ENCODE measurements at regions not wholly inside any gene's neighbourhood (a gene's known extent, or its start where the extent isn't known, plus 50 kb on each side); places are given as distances from the start of the nearest gene placed in this dataset.

DNA sequence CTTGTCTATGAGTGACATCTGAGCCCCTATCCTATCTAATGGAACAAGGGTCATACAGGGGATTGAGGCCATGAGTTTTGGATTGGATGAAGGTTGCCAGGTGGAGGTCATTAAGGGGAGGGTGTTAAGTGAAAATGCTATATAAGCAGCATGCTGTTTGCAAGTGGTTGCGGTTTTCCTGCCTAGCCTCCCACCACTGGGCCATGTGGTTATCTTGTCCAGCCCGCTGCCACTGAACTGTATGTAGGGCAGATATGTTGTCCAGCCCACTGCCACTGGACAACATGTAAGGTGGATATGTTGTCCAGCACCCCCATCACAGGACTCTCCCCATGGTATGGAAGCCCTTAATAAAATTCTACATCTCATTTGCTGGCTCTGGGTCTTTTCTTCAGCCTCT is 200.0 kb downstream of the FGF10 start:
- TF ChIP-seq, protein P1, sequence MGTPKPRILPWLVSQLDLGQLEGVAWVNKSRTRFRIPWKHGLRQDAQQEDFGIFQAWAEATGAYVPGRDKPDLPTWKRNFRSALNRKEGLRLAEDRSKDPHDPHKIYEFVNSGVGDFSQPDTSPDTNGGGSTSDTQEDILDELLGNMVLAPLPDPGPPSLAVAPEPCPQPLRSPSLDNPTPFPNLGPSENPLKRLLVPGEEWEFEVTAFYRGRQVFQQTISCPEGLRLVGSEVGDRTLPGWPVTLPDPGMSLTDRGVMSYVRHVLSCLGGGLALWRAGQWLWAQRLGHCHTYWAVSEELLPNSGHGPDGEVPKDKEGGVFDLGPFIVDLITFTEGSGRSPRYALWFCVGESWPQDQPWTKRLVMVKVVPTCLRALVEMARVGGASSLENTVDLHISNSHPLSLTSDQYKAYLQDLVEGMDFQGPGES (IDR thresholded peaks at IDR 0.05; ENCODE audit: low read depth, low read length) = no peak
- TF ChIP-seq JUND (IDR thresholded peaks at IDR 0.05) (no peak), GATA2 (CRISPR knock-in tag; IDR thresholded peaks at IDR 0.05) (no peak), ELF1 (IDR thresholded peaks at IDR 0.05) (no peak), FOSL2 (IDR thresholded peaks at IDR 0.05; ENCODE audit: borderline replicate concordance, low read depth) (no peak), MXI1 (IDR thresholded peaks at IDR 0.05; ENCODE audit: low read depth, low read length) (no peak), NRF1 (IDR thresholded peaks at IDR 0.05; ENCODE audit: low read depth, low read length) (no peak), TEAD4 (IDR thresholded peaks at IDR 0.05; ENCODE audit: borderline replicate concordance, insufficient read depth) (no peak), FOXM1 (IDR thresholded peaks at IDR 0.05; ENCODE audit: low read depth) (no peak), NFIC (IDR thresholded peaks at IDR 0.05; ENCODE audit: borderline replicate concordance) (no peak), RXRA (IDR thresholded peaks at IDR 0.05; ENCODE audit: borderline replicate concordance, low read depth) (no peak), TAF1 (IDR thresholded peaks at IDR 0.05; ENCODE audit: borderline replicate concordance, low read depth, low read length) (no peak)
- TF ChIP-seq, protein P2, sequence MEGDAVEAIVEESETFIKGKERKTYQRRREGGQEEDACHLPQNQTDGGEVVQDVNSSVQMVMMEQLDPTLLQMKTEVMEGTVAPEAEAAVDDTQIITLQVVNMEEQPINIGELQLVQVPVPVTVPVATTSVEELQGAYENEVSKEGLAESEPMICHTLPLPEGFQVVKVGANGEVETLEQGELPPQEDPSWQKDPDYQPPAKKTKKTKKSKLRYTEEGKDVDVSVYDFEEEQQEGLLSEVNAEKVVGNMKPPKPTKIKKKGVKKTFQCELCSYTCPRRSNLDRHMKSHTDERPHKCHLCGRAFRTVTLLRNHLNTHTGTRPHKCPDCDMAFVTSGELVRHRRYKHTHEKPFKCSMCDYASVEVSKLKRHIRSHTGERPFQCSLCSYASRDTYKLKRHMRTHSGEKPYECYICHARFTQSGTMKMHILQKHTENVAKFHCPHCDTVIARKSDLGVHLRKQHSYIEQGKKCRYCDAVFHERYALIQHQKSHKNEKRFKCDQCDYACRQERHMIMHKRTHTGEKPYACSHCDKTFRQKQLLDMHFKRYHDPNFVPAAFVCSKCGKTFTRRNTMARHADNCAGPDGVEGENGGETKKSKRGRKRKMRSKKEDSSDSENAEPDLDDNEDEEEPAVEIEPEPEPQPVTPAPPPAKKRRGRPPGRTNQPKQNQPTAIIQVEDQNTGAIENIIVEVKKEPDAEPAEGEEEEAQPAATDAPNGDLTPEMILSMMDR (IDR thresholded peaks at IDR 0.05) = no peak
- TF ChIP-seq, protein P3, sequence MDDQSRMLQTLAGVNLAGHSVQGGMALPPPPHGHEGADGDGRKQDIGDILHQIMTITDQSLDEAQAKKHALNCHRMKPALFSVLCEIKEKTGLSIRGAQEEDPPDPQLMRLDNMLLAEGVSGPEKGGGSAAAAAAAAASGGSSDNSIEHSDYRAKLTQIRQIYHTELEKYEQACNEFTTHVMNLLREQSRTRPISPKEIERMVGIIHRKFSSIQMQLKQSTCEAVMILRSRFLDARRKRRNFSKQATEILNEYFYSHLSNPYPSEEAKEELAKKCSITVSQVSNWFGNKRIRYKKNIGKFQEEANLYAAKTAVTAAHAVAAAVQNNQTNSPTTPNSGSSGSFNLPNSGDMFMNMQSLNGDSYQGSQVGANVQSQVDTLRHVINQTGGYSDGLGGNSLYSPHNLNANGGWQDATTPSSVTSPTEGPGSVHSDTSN (IDR thresholded peaks at IDR 0.05) = no peak
- H3K4me1 ChIP-seq (ENCODE audit: control insufficient read depth in 1 of 2, insufficient read depth in 2 of 2, low read depth in 1 of 2, low read length in 1 of 2) = no peaks in the 10 kb centered on the region
- no peak overlapping the region for H3K4me2 ChIP-seq
- 0% methylated on average over 2 of the region's 2 CpGs for WGBS (ENCODE audit: low lambda C conversion rate)
- no peaks in the 10 kb centered on the region for H4K20me1 ChIP-seq (ENCODE audit: insufficient read depth)
- H3K36me3 ChIP-seq (replicated peaks in 1 of 2; ENCODE audit: control insufficient read depth in 1 of 2, insufficient read depth in 2 of 2, low read length in 1 of 2) = no peaks in the 10 kb centered on the region
- H2AFZ ChIP-seq (ENCODE audit: low read depth) = no peak overlapping the region
- ChIA-PET CTCF (no interaction called here), POLR2A (no interaction called here)
- no peaks in the 10 kb centered on the region for H3K27me3 ChIP-seq (ENCODE audit: insufficient read depth)
- no peak overlapping the region for H3K9ac ChIP-seq
- no peak overlapping the region for H3K27ac ChIP-seq (ENCODE audit: low read depth in 2 of 2, low read length in 1 of 2)
- no peaks in the 10 kb centered on the region for H3K9me3 ChIP-seq
- no peak for DNase-seq
- no peaks in the 10 kb centered on the region for H3F3A ChIP-seq (replicated peaks; ENCODE audit: insufficient read depth)
- no peaks in the 10 kb centered on the region for H3K9me2 ChIP-seq
- H3K4me3 ChIP-seq (ENCODE audit: low read depth in 2 of 2, low read length in 1 of 2) = no peak overlapping the region
- no peaks in the 10 kb centered on the region for H3K79me2 ChIP-seq (ENCODE audit: insufficient read depth)

- H3K79me2 ChIP-seq (ENCODE audit: insufficient read depth) = no peaks in the 10 kb centered on the region
- H3K9me2 ChIP-seq = no peaks in the 10 kb centered on the region
- no peak overlapping the region for H3K27ac ChIP-seq (ENCODE audit: low read depth in 2 of 2, low read length in 1 of 2)
- WGBS (ENCODE audit: low lambda C conversion rate) = 2% methylated on average over 3 of the region's 3 CpGs
- H4K20me1 ChIP-seq (ENCODE audit: insufficient read depth) = no peaks in the 10 kb centered on the region
- H3F3A ChIP-seq (replicated peaks; ENCODE audit: insufficient read depth) = no peaks in the 10 kb centered on the region
- TF ChIP-seq YY1 (IDR thresholded peaks at IDR 0.05; ENCODE audit: low read depth) (no peak), TEAD4 (IDR thresholded peaks at IDR 0.05; ENCODE audit: borderline replicate concordance, insufficient read depth) (no peak), EZH2phosphoT487 (IDR thresholded peaks at IDR 0.05; ENCODE audit: borderline replicate concordance, low read depth) (no peak), NFIC (IDR thresholded peaks at IDR 0.05; ENCODE audit: borderline replicate concordance) (no peak), JUND (IDR thresholded peaks at IDR 0.05) (no peak)
- H3K9ac ChIP-seq = no peak overlapping the region
- ChIA-PET POLR2A (no interaction called here), CTCF (no interaction called here)
- no peak overlapping the region for H3K4me3 ChIP-seq (ENCODE audit: low read depth in 2 of 2, low read length in 1 of 2)
- H3K27me3 ChIP-seq (ENCODE audit: insufficient read depth) = no peaks in the 10 kb centered on the region
- no peak overlapping the region for H3K4me2 ChIP-seq
- H3K4me1 ChIP-seq (ENCODE audit: control insufficient read depth in 1 of 2, insufficient read depth in 2 of 2, low read depth in 1 of 2, low read length in 1 of 2) = no peaks in the 10 kb centered on the region
- H3K9me3 ChIP-seq = no peaks in the 10 kb centered on the region
- no peaks in the 10 kb centered on the region for H3K36me3 ChIP-seq (replicated peaks in 1 of 2; ENCODE audit: control insufficient read depth in 1 of 2, insufficient read depth in 2 of 2, low read length in 1 of 2)
- H2AFZ ChIP-seq (ENCODE audit: low read depth) = no peak overlapping the region
- DNase-seq = no peak
These were observed 201.2 kb downstream of the FGF10 start for GRCh38 chr5:44187973-44188372.

Data from SK-N-SH (cell line).